Stimulated activated CD4-positive, alpha-beta T cell treated with anti-CD3 and anti-CD28 coated beads, Interleukin-4, amount 100 ng/mL, for 48 hours (primary cell): ENCODE measurements at regions not wholly inside any gene's neighbourhood (a gene's known extent, or its start where the extent isn't known, plus 50 kb on each side); places are given as distances from the start of the nearest gene placed in this dataset.
"Not testable (repeated sequence)": the region's sequence is repeated elsewhere in the genome, so short reads cannot be mapped to it uniquely, and the experiment has no call there.

ENCODE experiments used
- DNase-seq, 2 donors: peaks; one replicate each; pipeline ENCODE4 v3.0.0-alpha.2; 2020; ENCODE audit warnings: low read depth in 2 of 2

DNA sequence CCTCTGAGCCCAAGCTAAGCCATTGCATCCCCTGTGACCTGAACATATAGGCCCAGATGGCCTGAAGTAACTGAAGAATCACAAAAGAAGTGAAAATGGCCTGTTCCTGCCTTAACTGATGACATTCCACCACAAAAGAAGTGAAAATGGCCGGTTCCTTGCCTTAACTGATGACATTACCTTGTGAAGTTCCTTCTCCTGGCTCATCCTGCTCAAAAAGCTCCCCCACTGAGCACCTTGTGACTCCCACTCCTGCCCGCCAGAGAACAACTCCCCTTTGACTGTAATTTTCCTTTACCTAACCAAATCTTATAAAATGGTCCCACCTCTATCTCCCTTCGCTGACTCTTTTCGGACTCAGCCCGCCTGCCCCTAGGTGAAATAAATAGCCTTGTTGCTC is 399.5 kb upstream of the ZNF804A start:
- not testable (repeated sequence) for DNase-seq

DNA sequence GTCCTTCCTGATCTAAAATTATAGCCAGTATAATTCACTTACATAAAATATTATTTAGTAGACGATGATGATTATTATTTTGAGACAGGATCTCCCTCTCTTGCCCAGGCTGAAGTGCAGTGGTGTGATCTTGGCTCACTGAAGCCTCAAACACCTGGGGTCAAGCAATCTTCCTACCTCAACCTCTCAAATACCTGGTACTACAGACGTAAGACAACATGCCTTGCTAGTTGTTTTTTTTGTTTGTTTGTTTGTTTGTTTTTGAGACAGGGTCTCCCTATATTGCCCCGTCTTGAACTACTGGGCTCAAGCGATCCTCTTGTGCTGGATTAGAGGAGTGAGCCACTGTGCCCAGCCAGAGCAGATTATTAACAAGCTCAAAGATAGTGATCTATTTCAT is 399.1 kb upstream of the ZNF804A start:
- DNase-seq = no peak

DNA sequence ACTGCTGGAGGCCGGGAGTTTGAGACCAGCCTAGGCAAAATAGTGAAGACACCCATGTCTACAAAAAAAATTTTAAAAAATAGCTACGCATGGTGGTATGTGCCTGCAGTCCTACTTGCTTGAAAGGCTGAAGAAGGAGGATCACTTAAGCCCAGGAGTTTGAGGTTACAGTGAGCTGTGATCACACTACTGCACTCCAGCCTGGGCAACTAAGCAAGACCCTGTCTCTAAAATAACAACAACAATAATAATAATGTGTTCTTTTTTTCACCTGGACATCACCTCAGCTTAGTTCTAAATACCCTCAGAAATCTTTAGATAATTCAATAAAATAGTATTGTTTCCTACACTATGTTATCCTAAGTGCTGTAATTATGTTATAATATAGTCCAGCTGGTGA is 397.1 kb upstream of the ZNF804A start:
- no peak for DNase-seq

DNA sequence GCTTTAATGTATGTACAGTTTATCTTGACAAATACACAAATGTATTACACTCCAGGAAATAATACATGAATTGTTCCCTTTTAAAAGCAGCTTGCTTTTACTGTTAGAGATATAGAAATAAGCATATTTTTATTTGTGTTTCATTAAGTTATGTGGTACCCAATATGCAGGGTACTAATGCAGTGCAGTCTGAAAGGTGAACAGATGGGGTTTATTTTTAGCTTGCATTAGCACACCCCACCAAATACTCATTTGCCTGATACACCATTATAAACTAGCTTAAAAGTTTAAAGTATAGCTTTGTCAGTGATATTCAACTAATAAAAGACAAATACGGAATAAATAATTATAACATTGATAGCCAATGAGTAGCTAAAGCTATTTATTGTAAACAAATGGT is 394.7 kb upstream of the ZNF804A start:
- DNase-seq = no peak

- DNase-seq = no peak
Measured at GRCh38 chr2:184205048-184205596, 393.2 kb upstream of the ZNF804A start.

DNA sequence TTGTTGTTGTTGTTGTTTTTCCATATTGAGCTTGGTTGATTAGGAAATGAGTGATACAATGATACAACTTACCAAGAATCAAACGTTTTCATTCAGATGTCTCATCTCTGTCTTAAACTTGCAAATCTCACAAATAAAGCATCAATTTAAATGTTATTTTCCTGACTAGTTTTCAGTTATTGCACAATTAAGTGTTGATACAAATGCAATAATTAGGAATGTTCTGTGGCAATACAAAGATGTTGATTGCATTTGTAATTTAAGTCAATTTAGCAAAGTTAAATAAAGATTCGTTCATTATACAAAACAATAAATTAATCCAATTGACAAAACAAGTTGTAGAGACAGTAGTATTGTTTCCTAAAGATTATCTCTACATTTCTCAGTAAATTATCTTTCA is 392.3 kb upstream of the ZNF804A start:
- DNase-seq = no peak

GRCh38 chr2:184210329-184210728 is 388.0 kb upstream of the ZNF804A start:
- DNase-seq = no peak

DNA sequence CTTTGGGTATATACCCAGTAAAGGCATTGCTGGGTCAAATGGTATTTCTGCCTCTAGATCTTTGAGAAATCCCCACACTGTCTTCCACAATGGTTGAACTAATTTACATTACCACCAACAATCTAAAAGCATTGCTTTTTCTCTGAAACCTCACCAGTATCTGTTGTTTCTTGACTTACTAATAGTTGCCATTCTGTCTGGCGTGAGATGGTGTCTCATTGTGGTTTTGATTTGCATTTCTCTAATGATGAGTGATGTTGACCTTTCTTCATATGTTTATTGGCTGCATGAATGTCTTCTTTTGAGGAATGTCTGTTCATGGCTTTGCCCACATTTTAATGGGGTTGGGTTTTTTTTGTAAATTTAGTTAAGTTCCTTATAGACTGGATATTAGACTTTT is 382.6 kb upstream of the ZNF804A start:
- no peak for DNase-seq

GRCh38 chr2:184256611-184257010 is 341.7 kb upstream of the ZNF804A start:
- DNase-seq = no peak

DNA sequence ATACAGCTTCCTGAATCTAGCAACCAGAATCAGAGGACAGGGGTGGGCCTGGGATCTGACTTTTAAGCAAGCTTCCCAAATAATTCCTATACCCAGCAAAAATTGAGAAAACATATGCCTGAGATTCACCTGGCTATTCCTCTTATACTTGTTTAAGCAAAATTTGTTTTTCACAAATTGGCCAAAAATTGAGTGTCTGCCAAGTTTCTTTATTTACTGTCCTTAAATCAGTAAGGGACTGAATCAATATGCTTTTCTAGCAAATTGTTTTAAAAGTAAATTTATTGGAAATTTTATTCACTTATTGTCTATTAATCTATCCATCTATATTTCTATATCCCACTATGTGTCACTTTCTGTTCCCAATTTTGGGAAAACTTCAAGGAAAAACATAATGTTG is 337.0 kb upstream of the ZNF804A start:
- no peak for DNase-seq

- DNase-seq = no peak
Measured at GRCh38 chr2:184261818-184262217, 336.5 kb upstream of the ZNF804A start.

DNA sequence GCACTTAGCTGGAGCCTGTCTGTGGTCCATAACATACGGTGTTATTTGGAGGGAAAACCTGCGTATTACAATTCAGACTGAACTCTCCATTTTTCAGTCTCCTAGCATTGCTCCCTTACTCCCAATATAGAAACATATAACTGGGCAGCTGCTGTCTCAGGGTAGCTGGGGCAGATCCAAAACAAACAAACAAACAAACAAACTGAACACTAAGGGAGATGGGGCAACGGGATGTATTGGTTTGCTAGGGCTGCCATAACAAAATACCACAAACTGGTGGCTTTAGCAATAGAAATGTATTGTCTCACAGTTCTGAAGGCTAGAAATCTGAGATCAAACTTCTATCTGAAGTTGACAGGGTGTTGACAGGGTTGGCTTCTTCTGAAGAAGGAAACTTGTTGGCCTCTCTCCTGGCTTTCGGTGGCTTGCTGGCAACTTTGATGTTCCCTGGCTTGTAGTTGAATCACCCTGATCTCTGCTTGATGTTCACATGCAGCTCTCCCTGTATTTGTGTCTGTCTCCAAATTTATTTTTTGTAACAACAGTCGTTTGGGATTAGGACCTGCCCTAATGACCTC is 329.3 kb upstream of the ZNF804A start:
- no peak for DNase-seq

GRCh38 chr2:184270660-184271059 is 327.7 kb upstream of the ZNF804A start:
- no peak for DNase-seq

DNA sequence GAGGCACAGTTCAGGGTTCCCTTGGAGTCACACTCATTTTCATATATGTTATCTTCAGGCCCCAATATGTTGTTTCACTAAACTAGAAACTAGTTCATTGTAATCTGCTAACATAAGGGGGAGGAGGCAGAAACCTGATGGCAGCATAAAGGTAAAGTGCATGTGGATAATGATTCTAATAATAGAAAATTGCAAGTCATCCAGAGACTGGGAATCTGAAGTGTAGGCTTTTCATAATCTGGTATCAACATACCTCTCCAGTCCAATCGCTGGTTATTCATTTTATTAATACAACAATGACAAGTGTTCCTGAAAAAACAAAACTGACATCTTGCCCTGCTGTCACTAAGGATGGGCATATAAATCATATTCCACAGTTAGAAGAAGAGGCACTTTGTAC is 326.3 kb upstream of the ZNF804A start:
- DNase-seq = no peak

DNA sequence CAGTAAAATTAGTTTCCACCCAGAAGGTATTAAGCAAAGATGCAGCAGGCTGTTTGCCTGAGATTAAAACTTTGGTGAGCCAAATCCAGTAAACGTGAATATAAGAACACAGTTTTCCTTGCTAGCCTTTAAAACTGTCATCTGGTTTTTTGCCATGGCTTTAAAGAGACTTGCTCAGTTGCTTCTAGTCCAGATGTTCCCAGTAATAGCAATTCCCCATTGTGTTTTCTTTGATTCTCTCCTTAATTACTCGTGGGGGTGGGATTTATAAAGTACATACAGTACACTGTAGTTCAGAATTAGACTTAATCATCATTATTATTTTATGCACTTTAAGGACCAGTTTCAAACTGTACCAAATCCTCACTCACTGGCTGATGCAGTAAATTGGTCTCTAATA is 303.5 kb upstream of the ZNF804A start:
- no peak for DNase-seq

GRCh38 chr2:184297085-184297484 is 301.2 kb upstream of the ZNF804A start:
- no peak for DNase-seq

GRCh38 chr2:184302506-184302905 is 295.8 kb upstream of the ZNF804A start:
- no peak for DNase-seq

DNA sequence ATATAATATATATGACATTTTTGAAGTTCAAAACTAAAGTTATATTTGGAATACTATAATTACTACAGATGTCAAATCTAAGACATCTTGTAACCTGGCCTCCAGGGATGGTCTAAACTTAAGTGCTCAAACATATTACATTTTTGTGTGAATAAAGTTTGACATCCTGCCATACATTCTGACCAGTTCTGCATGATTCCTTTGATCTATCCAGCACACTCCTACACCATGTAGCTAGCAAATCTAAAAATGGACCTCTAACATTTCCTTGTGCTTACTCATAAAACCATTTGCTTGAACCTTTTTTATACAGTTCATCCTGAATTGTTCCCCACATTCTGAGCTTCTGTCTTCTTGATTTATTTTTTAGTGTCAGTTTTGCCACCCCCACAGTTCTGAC is 294.3 kb upstream of the ZNF804A start:
- DNase-seq = no peak

- DNase-seq = no peak
Measured at GRCh38 chr2:184305105-184305504, 293.2 kb upstream of the ZNF804A start.

DNA sequence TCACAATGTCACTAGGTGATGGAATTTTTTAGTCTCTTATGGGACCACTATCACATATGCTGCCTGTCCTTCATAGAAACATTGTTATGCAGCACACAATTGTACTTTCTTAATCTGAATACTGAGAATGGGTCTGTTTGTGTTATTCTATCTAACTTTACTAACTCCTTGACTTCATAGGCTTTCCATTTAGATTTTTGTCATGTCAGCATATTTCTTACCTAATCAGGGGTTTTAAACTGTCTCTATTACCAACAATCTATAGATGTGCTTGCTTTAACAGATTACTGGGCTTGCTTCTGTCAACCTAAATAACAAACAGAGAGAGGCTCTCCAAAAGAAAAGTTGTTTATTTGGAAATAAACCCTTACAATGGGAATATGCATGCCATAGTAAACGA is 289.6 kb upstream of the ZNF804A start:
- DNase-seq = no peak

DNA sequence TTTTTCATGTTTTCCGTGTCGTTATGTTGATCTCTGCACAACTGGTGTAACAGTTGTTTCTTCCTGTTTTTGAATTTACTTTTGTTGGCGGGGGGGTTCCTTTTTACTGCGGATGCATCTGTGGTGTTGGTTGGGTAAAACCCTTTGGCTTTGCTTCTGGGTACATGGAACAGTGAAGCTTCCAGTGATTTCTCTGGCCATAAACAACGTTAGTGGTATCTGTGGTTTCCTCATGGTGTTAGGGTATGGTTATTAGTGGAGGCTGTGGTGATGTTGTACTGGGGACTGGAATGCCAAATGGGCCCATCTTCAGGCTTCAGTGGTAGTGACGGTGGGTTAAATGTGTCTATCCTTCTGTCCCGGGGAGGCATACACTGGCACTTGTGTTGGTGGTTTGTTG is 285.4 kb upstream of the ZNF804A start:
- no peak for DNase-seq

GRCh38 chr2:184314829-184315228 is 283.5 kb upstream of the ZNF804A start:
- no peak for DNase-seq

DNA sequence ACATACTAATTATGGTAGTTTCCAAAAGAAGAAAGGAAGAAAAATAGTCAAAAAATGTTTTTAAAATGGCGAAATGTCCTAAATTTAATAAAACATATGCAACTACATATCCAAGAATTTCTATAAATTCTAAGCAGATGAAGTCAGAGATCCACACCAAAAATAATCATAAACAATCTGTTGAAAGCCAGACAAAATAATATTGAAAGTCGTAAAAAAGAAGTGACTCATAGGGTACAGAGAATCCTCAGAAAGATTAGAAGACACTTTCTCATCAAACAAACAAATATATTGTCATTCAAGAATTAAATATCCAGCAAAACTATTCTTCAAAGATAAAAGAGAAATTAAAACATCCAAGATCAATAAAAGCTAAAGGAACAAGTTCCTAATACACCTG is 281.4 kb upstream of the ZNF804A start:
- DNase-seq = no peak

- DNase-seq = no peak
Measured at GRCh38 chr2:184322615-184323014, 275.7 kb upstream of the ZNF804A start.
